ENCODE measurements at regions not wholly inside any gene's neighbourhood (a gene's known extent, or its start where the extent isn't known, plus 50 kb on each side); places are given as distances from the start of the nearest gene placed in this dataset.

GRCh38 chr2:195458936-195459335 is 198.1 kb upstream of the SLC39A10 start:
- no peak for TF ChIP-seq GLIS2 (tag by site-specific recombination; IDR thresholded peaks at IDR 0.05)
- TF ChIP-seq ZNF274 (IDR thresholded peaks at IDR 0.05; ENCODE audit: low read length), result no peak
- no peak for TF ChIP-seq ZNF274 (tag by site-specific recombination; IDR thresholded peaks at IDR 0.05; ENCODE audit: borderline replicate concordance)
- no peak for TF ChIP-seq CTCF (tag by site-specific recombination; IDR thresholded peaks at IDR 0.05)
- no peak for TF ChIP-seq ZNF239 (tag by site-specific recombination; IDR thresholded peaks at IDR 0.05)
- no peak for TF ChIP-seq ZBTB21 (tag by site-specific recombination; IDR thresholded peaks at IDR 0.05)
- TF ChIP-seq, protein P1, sequence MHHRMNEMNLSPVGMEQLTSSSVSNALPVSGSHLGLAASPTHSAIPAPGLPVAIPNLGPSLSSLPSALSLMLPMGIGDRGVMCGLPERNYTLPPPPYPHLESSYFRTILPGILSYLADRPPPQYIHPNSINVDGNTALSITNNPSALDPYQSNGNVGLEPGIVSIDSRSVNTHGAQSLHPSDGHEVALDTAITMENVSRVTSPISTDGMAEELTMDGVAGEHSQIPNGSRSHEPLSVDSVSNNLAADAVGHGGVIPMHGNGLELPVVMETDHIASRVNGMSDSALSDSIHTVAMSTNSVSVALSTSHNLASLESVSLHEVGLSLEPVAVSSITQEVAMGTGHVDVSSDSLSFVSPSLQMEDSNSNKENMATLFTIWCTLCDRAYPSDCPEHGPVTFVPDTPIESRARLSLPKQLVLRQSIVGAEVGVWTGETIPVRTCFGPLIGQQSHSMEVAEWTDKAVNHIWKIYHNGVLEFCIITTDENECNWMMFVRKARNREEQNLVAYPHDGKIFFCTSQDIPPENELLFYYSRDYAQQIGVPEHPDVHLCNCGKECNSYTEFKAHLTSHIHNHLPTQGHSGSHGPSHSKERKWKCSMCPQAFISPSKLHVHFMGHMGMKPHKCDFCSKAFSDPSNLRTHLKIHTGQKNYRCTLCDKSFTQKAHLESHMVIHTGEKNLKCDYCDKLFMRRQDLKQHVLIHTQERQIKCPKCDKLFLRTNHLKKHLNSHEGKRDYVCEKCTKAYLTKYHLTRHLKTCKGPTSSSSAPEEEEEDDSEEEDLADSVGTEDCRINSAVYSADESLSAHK (tag by site-specific recombination; IDR thresholded peaks at IDR 0.05), result no peak
- no peak for TF ChIP-seq HOXA7 (CRISPR knock-in tag; IDR thresholded peaks at IDR 0.05; ENCODE audit: borderline replicate concordance)
